WTC11 (cell line): ENCODE measurements at regions not wholly inside any gene's neighbourhood (a gene's known extent, or its start where the extent isn't known, plus 50 kb on each side); places are given as distances from the start of the nearest gene placed in this dataset.

Source experiments
- ATAC-seq: fragments of 200-7000 bp; cut with Tn5 transposase; 2 replicates; pipeline ENCODE4 v1.10.0; 2021; ENCODE audit warnings: mild to moderate bottlenecking, moderate library complexity
- CTCF ChIA-PET: fragments of 300-600 bp; sonication (Branson Sonifier 250); formaldehyde crosslinking; loops from one replicate; lab custom pipeline; 2021; ENCODE audit warnings: antibody characterized with exemption; lab: Charles Lee
- POLR2A ChIA-PET: fragments of 350-600 bp; sonication (Branson Sonifier 250); formaldehyde crosslinking; loops from one replicate; lab custom pipeline; 2021; ENCODE audit warnings: antibody characterized with exemption; lab: Charles Lee
- DNase-seq: peaks from one replicate; pipeline ENCODE4 v3.0.0; 2021; ENCODE audit warnings: low spot score
- H3K27ac Mint-ChIP-seq: 2 replicates; pipeline ENCODE4 v1.8.0; 2021; ENCODE audit warnings: mixed read lengths
- H3K27me3 Mint-ChIP-seq: 2 replicates; pipeline ENCODE4 v1.8.0; 2021; ENCODE audit warnings: low read depth, mild to moderate bottlenecking, moderate library complexity, mixed read lengths
- H3K36me3 Mint-ChIP-seq: 2 replicates; pipeline ENCODE4 v1.8.0; 2021; ENCODE audit warnings: mixed read lengths
- H3K4me1 Mint-ChIP-seq: 2 replicates; pipeline ENCODE4 v1.8.0; 2022; ENCODE audit warnings: mixed read lengths
- H3K4me3 Mint-ChIP-seq: 2 replicates; pipeline ENCODE4 v1.8.0; 2021; ENCODE audit warnings: mild to moderate bottlenecking, moderate library complexity, mixed read lengths
- H3K9me3 Mint-ChIP-seq: 2 replicates; pipeline ENCODE4 v1.8.0; 2021; ENCODE audit warnings: mixed read lengths
- CREM ChIP-seq: sonication (generic); formaldehyde crosslinking; IDR thresholded peaks from 2 replicates; pipeline ENCODE4 v1.8.1; 2022; ENCODE audit warnings: mild to moderate bottlenecking, missing genetic modification reagents, moderate library complexity
- FOXK1 ChIP-seq: sonication (generic); formaldehyde crosslinking; IDR thresholded peaks from 2 replicates; pipeline ENCODE4 v1.8.0; 2022; ENCODE audit warnings: mild to moderate bottlenecking, moderate library complexity, missing genetic modification reagents
- TP53 ChIP-seq: sonication (generic); formaldehyde crosslinking; IDR thresholded peaks from 2 replicates; pipeline ENCODE4 v1.8.1; 2023; ENCODE audit warnings: mild to moderate bottlenecking, missing genetic modification reagents
- ZNF138 ChIP-seq: sonication (generic); formaldehyde crosslinking; conservative IDR thresholded peaks from 2 replicates; pipeline ENCODE4 v1.8.1; 2022; ENCODE audit warnings: mild to moderate bottlenecking, moderate library complexity, missing genetic modification reagents
- TF ChIP-seq, protein P1 (sequence below): sonication (generic); formaldehyde crosslinking; IDR thresholded peaks from 2 replicates; pipeline ENCODE4 v1.8.0; 2022; ENCODE audit warnings: missing genetic modification reagents
- TF ChIP-seq, protein P2 (sequence below): sonication (generic); formaldehyde crosslinking; IDR thresholded peaks from 2 replicates; pipeline ENCODE4 v1.8.0; 2023; ENCODE audit warnings: missing genetic modification reagents
- TF ChIP-seq, protein P3 (sequence below): sonication (generic); formaldehyde crosslinking; IDR thresholded peaks from 2 replicates; pipeline ENCODE4 v1.8.1; 2022; ENCODE audit warnings: mild to moderate bottlenecking, moderate library complexity, missing genetic modification reagents
- TF ChIP-seq, protein P4 (sequence below): sonication (generic); formaldehyde crosslinking; conservative IDR thresholded peaks from 2 replicates; pipeline ENCODE4 v1.8.1; 2023; ENCODE audit warnings: mild to moderate bottlenecking, low read depth, missing genetic modification reagents, moderate library complexity
- TF ChIP-seq, protein P5 (sequence below): sonication (generic); formaldehyde crosslinking; IDR thresholded peaks from 2 replicates; pipeline ENCODE4 v1.8.1; 2023; ENCODE audit warnings: mild to moderate bottlenecking, missing genetic modification reagents

DNA sequence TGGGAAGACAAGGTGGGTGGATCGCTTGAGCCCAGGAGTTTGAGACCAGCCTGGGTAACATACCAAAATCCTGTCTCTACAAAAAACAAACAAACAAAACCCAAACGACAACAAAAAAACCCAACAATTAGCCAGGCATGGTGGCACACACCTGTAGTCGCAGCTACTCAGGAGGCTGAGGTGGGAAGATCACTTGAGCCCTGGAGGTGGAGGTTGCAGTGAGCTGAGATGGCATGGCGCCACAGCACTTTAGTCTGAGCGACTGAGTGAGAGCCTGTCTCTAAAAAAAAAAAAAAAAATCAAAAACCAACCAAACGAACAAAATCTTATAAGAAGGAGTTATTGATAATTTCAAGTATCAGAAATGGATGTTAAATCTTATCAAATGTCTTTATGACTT lies 114.9 kb downstream of the CDH26 start (continued):
- TF ChIP-seq, protein P1, sequence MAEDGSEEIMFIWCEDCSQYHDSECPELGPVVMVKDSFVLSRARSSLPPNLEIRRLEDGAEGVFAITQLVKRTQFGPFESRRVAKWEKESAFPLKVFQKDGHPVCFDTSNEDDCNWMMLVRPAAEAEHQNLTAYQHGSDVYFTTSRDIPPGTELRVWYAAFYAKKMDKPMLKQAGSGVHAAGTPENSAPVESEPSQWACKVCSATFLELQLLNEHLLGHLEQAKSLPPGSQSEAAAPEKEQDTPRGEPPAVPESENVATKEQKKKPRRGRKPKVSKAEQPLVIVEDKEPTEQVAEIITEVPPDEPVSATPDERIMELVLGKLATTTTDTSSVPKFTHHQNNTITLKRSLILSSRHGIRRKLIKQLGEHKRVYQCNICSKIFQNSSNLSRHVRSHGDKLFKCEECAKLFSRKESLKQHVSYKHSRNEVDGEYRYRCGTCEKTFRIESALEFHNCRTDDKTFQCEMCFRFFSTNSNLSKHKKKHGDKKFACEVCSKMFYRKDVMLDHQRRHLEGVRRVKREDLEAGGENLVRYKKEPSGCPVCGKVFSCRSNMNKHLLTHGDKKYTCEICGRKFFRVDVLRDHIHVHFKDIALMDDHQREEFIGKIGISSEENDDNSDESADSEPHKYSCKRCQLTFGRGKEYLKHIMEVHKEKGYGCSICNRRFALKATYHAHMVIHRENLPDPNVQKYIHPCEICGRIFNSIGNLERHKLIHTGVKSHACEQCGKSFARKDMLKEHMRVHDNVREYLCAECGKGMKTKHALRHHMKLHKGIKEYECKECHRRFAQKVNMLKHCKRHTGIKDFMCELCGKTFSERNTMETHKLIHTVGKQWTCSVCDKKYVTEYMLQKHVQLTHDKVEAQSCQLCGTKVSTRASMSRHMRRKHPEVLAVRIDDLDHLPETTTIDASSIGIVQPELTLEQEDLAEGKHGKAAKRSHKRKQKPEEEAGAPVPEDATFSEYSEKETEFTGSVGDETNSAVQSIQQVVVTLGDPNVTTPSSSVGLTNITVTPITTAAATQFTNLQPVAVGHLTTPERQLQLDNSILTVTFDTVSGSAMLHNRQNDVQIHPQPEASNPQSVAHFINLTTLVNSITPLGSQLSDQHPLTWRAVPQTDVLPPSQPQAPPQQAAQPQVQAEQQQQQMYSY (CRISPR knock-in tag), result no peak
- TF ChIP-seq, protein P2, sequence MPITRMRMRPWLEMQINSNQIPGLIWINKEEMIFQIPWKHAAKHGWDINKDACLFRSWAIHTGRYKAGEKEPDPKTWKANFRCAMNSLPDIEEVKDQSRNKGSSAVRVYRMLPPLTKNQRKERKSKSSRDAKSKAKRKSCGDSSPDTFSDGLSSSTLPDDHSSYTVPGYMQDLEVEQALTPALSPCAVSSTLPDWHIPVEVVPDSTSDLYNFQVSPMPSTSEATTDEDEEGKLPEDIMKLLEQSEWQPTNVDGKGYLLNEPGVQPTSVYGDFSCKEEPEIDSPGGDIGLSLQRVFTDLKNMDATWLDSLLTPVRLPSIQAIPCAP (CRISPR knock-in tag), result no peak

DNA sequence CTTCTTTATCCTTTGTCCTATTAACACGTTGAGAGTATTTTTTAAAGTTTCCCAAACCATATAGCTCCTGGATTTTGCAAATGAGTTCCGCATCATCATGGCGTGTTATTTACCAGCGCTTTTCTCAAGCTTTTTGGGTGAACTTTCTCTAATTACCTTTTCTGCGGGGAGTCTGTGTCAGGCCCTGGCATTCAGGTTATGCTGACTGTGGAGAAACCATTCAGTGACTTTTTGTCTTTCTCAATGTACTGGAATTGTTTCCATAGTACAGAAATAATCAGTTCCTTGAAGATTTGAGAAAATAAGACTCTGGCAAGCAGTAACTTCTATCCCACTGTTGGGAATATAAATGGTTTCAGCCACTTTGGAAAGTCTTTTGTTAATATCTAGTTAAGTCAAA lies 115.3 kb downstream of the CDH26 start:
- Mint-ChIP-seq H3K27me3 (peaks cover 47% of the 10 kb centered on the region), H3K9me3 (peaks cover 31% of the 10 kb centered on the region), H3K4me1 (no peaks in the 10 kb centered on the region), H3K36me3 (peaks cover 3% of the 10 kb centered on the region; the same call in 1 of the 2 replicates), H3K27ac (no peak overlapping the region), H3K4me3 (no peak overlapping the region)
- TF ChIP-seq FOXK1 (CRISPR knock-in tag) (no peak), TP53 (CRISPR knock-in tag) (no peak), CREM (no peak), ZNF138 (CRISPR knock-in tag) (no peak)
- TF ChIP-seq, protein P3, sequence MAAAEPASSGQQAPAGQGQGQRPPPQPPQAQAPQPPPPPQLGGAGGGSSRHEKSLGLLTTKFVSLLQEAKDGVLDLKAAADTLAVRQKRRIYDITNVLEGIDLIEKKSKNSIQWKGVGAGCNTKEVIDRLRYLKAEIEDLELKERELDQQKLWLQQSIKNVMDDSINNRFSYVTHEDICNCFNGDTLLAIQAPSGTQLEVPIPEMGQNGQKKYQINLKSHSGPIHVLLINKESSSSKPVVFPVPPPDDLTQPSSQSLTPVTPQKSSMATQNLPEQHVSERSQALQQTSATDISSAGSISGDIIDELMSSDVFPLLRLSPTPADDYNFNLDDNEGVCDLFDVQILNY (CRISPR knock-in tag), result no peak
- TF ChIP-seq, protein P4, sequence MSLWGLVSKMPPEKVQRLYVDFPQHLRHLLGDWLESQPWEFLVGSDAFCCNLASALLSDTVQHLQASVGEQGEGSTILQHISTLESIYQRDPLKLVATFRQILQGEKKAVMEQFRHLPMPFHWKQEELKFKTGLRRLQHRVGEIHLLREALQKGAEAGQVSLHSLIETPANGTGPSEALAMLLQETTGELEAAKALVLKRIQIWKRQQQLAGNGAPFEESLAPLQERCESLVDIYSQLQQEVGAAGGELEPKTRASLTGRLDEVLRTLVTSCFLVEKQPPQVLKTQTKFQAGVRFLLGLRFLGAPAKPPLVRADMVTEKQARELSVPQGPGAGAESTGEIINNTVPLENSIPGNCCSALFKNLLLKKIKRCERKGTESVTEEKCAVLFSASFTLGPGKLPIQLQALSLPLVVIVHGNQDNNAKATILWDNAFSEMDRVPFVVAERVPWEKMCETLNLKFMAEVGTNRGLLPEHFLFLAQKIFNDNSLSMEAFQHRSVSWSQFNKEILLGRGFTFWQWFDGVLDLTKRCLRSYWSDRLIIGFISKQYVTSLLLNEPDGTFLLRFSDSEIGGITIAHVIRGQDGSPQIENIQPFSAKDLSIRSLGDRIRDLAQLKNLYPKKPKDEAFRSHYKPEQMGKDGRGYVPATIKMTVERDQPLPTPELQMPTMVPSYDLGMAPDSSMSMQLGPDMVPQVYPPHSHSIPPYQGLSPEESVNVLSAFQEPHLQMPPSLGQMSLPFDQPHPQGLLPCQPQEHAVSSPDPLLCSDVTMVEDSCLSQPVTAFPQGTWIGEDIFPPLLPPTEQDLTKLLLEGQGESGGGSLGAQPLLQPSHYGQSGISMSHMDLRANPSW (CRISPR knock-in tag), result no peak
- TF ChIP-seq, protein P5, sequence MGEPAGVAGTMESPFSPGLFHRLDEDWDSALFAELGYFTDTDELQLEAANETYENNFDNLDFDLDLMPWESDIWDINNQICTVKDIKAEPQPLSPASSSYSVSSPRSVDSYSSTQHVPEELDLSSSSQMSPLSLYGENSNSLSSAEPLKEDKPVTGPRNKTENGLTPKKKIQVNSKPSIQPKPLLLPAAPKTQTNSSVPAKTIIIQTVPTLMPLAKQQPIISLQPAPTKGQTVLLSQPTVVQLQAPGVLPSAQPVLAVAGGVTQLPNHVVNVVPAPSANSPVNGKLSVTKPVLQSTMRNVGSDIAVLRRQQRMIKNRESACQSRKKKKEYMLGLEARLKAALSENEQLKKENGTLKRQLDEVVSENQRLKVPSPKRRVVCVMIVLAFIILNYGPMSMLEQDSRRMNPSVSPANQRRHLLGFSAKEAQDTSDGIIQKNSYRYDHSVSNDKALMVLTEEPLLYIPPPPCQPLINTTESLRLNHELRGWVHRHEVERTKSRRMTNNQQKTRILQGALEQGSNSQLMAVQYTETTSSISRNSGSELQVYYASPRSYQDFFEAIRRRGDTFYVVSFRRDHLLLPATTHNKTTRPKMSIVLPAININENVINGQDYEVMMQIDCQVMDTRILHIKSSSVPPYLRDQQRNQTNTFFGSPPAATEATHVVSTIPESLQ (CRISPR knock-in tag), result no peak
- TF ChIP-seq, protein P1 (CRISPR knock-in tag), result no peak
- POLR2A ChIA-PET, result interaction anchor here (0.6 kb wide), 1 partner anchor 38 kb away, joined by 7 read pairs; no protein-coding TSS in a partner anchor
- no peak for ATAC-seq
- no peak for DNase-seq
- CTCF ChIA-PET, result interaction anchor here (1.7 kb wide), 1 partner anchor 12 kb away, joined by 4 read pairs; no protein-coding TSS in a partner anchor
